NCI-H1105 treated with DMSO at 0.1 percent for 48 hours (cell line): ENCODE measurements at regions not wholly inside any gene's neighbourhood (a gene's known extent, or its start where the extent isn't known, plus 50 kb on each side); places are given as distances from the start of the nearest gene placed in this dataset.
A peak's percentile ranks its signal among the peaks of the same experiment; 100 is the strongest.

Source experiments
- DNase-seq: peaks from one replicate; lab custom pipeline; 2025; lab: John Stamatoyannopoulos, UW

DNA sequence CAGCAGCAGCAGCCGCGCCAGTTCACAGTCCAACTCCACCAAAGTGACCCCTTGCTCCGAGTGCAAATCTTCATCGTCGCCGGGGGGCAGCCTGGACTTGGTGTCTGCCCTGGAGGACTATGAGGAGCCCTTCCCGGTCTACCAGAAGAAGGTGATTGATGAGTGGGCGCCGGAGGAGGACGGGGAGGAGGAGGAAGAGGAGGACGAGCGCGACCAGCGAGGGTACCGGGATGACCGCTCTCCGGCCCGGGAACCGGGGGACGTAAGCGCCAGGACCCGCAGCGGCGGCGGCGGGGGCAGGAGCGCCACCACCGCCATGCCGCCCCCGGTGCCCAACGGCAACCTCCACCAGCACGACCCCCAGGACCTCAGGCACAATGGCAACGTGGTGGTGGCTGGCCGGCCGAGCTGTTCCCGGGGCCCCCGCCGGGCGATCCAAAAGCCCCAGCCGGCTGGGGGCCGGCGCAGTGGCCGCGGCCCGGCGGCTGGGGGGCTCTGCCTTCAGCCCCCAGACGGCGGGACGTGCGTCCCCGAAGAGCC lies 224.1 kb upstream of the IL12A start:
- DNase-seq = no peak

DNA sequence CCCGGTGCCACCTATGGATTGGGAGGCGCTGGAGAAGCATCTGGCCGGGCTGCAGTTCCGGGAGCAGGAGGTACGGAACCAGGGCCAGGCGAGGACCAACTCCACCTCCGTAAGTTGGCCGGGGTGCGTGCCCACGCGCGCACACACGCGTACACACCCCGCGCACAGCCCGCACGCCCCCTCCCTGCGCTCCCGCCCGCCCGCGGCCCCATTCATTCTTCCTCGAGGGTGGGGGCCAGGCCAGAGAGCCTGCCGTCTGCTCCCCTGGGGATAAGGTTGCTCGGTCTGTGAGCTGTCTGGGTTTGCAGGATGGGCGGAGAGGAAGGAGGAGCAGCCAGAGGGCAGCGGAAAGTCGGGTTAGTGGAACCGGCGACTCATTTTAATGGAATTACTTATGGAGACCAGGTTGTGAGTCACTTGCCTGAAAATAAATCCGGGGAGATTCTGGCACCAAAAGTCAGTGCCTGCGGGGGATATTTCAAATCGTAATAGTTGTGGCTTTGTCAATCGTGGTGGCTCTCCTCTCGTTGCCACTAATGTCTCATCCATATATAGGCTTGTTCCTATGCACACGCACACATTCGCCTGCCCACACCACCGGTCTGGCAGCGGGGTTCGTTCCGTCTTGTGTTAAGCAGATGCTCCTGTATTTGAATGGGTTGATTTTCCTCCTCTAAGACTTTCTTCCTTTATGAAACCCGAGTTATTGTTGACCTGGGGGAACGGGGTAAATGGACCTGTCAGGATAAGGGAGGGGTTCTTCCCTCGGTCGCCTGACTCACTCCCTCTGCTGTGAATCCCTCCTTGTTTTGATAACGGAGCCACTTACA lies 223.4 kb upstream of the IL12A start:
- DNase-seq = peak; percentile 83

DNA sequence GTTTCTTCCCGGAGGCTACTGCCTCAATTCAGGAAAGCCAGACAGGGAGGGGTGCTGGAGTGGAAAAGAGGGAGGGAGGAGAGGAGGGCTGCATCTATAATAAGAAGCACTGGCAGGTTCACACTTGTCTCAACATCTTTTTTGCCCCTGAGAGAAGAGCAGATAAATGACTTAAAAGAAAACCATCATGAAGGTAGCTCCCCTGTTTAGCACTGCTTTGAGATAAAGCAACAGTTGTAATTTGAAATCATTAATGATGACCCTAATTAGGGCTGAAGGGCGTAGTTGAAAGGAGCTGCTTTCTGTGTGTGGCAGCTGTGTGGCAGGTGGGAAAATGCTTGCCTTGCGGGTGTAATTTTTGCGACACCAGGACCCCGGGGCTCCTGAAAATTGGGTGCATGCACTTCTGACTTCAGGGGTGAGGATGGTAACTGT lies 222.8 kb upstream of the IL12A start:
- DNase-seq = peak; percentile 96

DNA sequence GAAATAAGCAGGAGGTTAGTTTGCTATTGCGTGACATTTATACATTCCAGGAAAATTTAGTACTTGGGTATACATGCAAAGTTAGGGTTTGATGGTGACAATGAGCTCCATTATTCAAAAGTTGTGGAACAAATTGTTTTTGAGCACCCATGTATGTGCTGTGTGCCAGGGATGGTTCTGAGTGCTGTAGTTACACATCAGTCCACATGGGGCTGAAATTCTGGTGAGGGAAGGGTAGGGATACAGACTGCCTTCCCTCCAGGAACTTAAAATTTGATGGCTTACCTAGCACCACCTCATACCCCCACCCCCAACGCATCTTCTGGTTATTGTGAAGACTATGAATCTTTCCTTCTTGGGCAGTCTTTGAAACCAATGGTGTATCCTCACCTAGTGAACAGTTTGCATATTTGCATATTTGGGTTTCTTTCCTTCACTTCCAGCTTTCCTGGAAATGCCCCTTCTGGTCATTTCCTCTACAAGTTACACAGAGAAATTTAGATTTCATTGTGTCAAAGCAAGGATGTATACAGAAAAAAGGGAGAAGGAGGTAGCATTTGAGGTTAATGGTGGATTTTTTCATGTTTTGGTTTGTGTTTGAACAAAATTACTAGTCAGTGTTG lies 222.0 kb upstream of the IL12A start:
- peak; percentile 65 for DNase-seq

- DNase-seq = no peak
Measured at GRCh38 chr3:159770998-159771397, 217.6 kb upstream of the IL12A start.

GRCh38 chr3:159771865-159772611 lies 216.6 kb upstream of the IL12A start:
- no peak for DNase-seq

- no peak for DNase-seq
Measured at GRCh38 chr3:159773706-159774105, 214.9 kb upstream of the IL12A start.

GRCh38 chr3:159775372-159775961 lies 213.2 kb upstream of the IL12A start:
- DNase-seq = no peak

GRCh38 chr3:159776779-159777178 lies 211.9 kb upstream of the IL12A start:
- DNase-seq = no peak

DNA sequence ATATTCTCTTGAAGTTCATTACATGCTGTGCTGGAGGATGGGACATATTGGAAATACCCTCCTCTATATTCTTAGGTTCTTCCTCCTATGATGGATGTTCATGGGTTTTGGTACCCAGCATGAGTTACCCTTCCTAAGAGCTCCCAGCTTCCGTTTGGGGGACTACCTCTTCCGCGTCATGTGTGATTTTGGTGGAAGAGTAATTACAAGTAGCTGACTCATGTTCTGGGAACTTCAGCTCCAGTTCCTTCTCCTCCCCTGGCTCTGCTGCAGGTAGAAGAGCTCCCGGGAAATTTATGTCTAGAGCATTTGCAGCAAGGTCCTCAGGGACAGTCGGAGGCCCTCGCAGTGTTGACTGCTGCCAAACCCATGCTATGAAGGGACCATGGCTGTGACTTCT lies 208.8 kb upstream of the IL12A start:
- no peak for DNase-seq

- no peak for DNase-seq
Measured at GRCh38 chr3:159781867-159782266, 206.8 kb upstream of the IL12A start.

- peak; percentile 93 for DNase-seq
Measured at GRCh38 chr3:159782724-159783421, 205.8 kb upstream of the IL12A start.

DNA sequence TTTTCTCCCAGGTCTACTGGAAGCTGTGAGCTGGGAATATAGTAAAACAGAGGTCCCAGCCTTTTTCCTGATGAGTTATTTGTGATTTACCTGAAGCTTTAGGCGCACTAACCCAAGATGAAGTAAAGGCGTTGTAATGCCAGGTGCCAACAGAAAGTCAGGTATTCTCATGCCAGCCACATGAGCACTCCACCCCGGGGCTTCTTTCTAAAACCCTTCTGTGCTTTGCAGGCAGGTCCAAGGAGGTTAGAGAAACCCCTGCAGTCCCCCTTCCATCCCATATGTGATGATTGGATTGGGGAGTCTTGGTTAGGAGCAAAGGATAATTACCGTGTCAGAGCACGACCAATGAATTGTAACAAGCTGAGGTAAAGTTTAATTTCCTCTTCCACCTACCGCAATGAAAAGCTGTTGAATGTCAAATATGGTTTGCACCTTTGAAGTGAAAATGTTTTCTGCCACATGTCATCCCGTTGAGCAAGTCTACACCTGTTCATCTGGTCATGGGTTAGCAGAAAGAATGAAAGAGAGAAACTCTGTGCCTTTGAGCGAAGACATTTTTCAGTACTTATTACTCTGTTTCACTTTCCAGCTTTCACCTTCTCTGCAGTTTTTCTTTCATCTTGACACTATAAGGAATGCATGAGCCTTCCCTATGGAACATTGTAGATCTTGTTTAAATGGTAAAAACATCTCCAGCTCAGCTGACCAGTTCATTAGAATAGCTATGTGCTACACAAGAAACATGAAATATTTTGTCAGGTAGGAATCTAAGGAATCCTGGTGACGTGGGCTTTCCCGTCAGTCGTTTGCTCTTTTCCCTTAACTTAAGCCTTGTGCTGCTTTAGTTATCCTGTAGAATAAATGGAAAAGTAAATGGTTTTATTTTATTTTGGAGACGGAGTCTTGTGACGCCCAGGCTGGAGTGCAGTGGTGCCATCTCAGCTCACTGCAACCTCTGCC lies 204.6 kb upstream of the IL12A start:
- DNase-seq = no peak

DNA sequence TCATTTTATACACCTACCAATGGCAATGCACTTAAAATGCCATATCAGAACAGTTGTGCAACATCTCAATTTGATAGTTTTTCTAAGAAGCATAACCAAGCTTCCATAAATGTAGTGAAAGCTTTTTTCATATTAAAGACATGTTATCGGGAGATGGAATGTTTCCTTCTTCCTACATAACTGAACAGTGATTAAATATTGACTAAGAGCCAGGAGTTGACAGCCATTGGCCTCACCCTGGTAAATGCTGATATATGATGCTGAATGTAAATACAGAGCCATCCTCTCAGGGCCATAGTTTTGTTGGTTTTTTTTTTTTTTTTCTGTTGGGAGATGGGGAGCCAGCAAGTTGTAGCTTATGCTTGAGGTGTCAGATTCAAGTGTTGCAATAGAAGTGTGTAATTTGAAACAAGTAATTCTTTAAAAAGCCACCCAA lies 203.3 kb upstream of the IL12A start:
- peak; percentile 39 for DNase-seq

- no peak for DNase-seq
Measured at GRCh38 chr3:159786489-159787177, 202.0 kb upstream of the IL12A start.

- DNase-seq = no peak
Measured at GRCh38 chr3:159787178-159787574, 201.5 kb upstream of the IL12A start.

- no peak for DNase-seq
Measured at GRCh38 chr3:159787794-159788205, 200.8 kb upstream of the IL12A start.

GRCh38 chr3:159788291-159788690 lies 200.3 kb upstream of the IL12A start:
- no peak for DNase-seq

DNA sequence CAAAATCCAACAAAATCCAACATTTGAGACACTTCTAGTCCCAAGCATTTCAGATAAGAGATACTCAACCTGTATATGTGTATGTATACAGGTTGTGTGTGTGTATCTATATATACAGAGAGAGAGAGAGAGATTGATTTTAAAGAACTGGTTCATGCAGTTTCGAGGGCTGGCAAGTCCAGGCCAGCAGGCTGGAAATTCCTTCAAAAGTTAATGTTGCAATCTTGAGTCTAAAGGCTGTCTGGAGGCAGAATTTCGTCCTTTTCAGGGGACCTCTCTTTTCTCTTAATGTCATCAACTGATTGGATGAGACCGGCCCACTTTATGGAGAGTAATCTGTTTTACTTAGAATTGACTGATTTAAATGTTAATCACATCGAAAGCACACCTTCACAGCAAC lies 199.6 kb upstream of the IL12A start:
- DNase-seq = no peak
